Activated T-cell treated with anti-CD3 and anti-CD28 coated beads, Interleukin-2, amount 50 U/mL, for 24 hours (primary cell): ENCODE measurements at regions not wholly inside any gene's neighbourhood (a gene's known extent, or its start where the extent isn't known, plus 50 kb on each side); places are given as distances from the start of the nearest gene placed in this dataset.

ENCODE experiments used
- DNase-seq: peaks from one replicate; pipeline ENCODE4 v3.0.0-alpha.2; 2020
- H3K27ac Mint-ChIP-seq: 2 replicates; pipeline ENCODE4 v1.8.0; 2020; ENCODE audit warnings: mild to moderate bottlenecking, mixed read lengths
- H3K27me3 Mint-ChIP-seq: 2 replicates; pipeline ENCODE4 v1.8.0; 2020; ENCODE audit warnings: mixed read lengths
- H3K36me3 Mint-ChIP-seq: 2 replicates; pipeline ENCODE4 v1.8.0; 2020; ENCODE audit warnings: low read depth, mixed read lengths
- H3K4me1 Mint-ChIP-seq: 2 replicates; pipeline ENCODE4 v1.8.0; 2020; ENCODE audit warnings: low read depth, mixed read lengths
- H3K4me3 Mint-ChIP-seq: 2 replicates; pipeline ENCODE4 v1.8.0; 2020; ENCODE audit warnings: mild to moderate bottlenecking, moderate library complexity, mixed read lengths
- H3K9me3 Mint-ChIP-seq: 2 replicates; pipeline ENCODE4 v1.8.0; 2020; ENCODE audit warnings: mixed read lengths

DNA sequence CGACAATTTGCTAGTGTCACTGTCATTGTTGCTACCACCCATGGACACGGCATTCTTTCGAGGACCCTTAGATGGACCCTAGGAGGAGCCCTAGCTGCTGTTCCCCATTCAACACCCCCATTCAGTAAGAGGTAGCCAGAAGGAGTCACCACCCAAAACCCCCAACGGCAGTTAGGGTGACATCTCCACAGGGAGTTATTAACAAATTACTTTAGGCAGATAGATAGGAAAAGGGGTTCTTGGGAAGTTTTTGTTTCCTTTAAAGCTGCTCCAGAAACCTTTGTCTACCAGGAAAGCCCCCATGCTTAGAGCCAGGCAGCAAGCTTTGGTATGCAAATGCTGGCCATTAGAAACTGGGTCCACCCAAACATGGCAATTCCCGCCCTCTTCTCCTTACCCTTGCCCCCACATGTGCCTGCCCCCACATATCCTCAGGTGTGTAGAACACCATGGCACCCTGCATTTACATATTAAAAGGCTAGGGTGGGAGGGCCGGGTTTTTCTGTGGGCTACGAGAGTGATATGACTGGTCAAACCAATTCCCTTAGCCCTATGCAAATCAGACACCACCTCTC is 190.9 kb downstream of the SLITRK6 start:
- DNase-seq, result no peak
- Mint-ChIP-seq H3K27me3 (no peaks in the 10 kb centered on the region), H3K4me3 (no peak overlapping the region), H3K4me1 (no peaks in the 10 kb centered on the region), H3K9me3 (peaks cover 2% of the 10 kb centered on the region), H3K36me3 (no peaks in the 10 kb centered on the region), H3K27ac (no peak overlapping the region)

DNA sequence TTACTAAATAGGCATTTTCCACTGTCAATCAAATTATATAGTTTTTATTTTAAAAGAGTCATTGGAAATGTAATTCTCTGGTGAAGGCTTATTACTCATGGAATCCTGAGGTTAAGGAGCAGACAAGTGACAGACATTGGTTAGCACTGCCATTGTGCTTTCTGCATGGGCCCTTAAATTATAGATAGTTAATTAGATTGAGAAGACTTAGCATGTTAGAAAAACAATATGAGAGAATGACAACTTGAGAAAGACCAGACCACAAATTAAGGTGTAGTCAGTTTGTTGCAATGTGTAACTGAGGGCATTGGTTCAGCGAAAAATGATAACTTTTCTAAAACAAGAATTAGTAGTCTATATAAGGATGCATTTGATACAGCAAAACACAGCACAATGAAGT is 195.5 kb downstream of the SLITRK6 start:
- DNase-seq, result no peak
- H3K4me1 Mint-ChIP-seq, result no peaks in the 10 kb centered on the region
- no peak overlapping the region for H3K4me3 Mint-ChIP-seq
- no peak overlapping the region for H3K27ac Mint-ChIP-seq
- H3K36me3 Mint-ChIP-seq, result no peaks in the 10 kb centered on the region
- H3K27me3 Mint-ChIP-seq, result no peaks in the 10 kb centered on the region
- H3K9me3 Mint-ChIP-seq, result no peaks in the 10 kb centered on the region

DNA sequence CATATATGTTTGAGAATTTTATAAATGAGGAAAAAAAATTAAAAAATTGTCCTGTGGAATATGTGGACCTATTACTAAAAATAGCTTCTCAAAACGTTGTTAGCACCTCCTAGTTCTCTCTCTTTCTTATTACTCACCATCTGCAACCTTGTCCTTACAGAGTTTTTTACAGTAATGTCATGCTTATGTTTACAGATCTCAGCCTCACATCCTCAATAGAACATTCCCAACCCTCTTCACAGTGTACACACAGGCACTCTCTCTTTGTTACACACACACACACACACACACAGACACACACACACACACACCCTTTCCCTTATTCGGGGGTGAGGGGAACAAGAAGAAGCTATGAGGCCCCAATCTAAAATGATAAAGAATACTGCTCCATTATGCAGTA is 197.7 kb downstream of the SLITRK6 start:
- DNase-seq, result no peak
- Mint-ChIP-seq H3K4me3 (no peak overlapping the region), H3K9me3 (no peaks in the 10 kb centered on the region), H3K4me1 (no peaks in the 10 kb centered on the region), H3K27ac (no peak overlapping the region), H3K27me3 (no peaks in the 10 kb centered on the region), H3K36me3 (no peaks in the 10 kb centered on the region)

DNA sequence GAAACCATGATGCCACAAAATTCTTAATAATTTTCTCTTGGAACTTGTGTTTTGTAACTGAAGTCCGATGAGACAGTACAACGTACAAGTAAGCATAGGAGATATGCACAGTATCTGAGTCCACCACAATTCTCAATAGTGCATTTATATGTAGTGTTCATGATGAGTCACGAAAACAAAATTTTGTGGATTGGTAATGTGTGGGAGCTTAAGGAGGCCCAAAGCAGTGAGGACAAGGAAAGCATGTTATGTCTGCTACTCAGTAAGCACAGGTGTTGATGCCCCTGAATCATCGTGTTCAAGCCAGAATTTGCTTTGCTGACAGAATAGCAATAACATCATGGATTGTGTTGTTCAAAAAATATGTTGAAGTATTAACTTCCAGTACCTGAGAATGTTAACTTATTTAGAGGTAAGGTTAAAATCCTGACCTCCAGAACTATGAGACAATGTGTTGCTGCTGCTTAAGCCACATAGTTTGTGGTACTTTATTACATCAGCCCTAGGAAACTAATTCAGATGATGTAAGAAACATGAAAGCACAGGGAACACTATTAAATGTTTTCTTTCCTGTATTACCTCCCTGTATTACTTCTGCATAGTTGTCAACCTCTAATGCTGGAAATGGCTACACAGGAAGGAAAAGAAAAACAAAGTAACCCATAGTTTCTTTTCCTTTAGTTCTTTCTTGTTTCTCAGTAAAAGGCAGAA is 201.3 kb downstream of the SLITRK6 start:
- no peaks in the 10 kb centered on the region for H3K4me1 Mint-ChIP-seq
- no peak overlapping the region for H3K27ac Mint-ChIP-seq
- H3K27me3 Mint-ChIP-seq, result no peaks in the 10 kb centered on the region
- no peak overlapping the region for H3K4me3 Mint-ChIP-seq
- no peak for DNase-seq
- H3K9me3 Mint-ChIP-seq, result peaks cover 2% of the 10 kb centered on the region
- no peaks in the 10 kb centered on the region for H3K36me3 Mint-ChIP-seq

DNA sequence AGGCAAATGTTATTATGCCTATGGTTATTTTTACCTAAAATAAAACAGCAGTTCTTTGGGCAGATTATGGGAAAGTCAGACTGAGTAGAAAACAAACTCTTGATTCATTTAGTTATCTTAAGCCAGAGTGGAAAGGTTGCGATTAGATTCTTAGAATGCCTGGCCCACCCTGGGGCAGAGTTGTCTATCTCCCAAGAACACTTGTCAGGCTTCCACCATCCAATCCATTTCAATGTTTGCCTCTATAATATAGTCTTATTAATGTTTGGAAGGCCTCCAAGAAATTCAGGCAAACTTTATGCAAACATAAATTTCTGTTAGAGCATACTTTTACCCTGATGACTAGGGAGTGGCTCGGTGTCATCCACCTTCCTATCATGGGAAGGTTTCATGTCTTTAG is 207.0 kb downstream of the SLITRK6 start:
- Mint-ChIP-seq H3K27me3 (no peaks in the 10 kb centered on the region), H3K27ac (no peak overlapping the region), H3K36me3 (no peaks in the 10 kb centered on the region)

DNA sequence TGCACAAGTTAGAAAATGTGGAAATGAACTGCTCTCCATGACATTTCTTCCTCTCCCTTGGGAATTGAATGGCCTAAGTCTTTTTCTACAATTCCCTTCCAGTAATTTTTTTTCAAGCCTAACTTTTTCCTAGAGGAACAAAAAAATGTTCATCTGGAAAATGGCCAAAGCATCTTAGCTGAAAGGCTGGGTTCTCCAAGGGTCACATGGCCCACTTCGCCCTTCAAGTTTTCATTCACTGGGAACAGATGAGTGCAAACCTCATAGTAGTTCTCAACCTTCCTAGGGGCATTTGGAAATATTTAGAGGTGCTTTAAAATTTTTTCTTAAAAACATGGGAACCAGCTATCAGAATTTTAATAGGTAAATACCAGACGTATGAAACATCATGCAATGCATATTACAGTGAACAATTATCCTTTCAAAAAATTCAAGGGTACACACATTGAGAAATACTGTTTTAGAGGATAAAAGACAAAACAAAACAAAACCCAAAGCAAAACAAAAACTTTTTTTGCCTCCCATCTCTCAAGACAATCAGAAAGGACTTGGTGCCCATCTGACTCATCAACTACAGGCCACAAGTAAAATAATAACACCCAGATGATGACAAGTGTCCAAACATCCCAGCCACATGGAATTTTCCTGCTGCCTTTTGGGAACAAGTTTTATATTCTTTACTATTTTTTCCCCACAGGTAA is 208.8 kb downstream of the SLITRK6 start:
- peaks cover 6% of the 10 kb centered on the region for H3K9me3 Mint-ChIP-seq
- no peaks in the 10 kb centered on the region for H3K36me3 Mint-ChIP-seq
- no peak overlapping the region for H3K4me3 Mint-ChIP-seq
- no peaks in the 10 kb centered on the region for H3K27me3 Mint-ChIP-seq
- no peak overlapping the region for H3K27ac Mint-ChIP-seq
- no peak for DNase-seq
- H3K4me1 Mint-ChIP-seq, result no peaks in the 10 kb centered on the region

More for the DNA sequence above, 207.0 kb downstream of the SLITRK6 start:
- H3K4me1 Mint-ChIP-seq, result no peaks in the 10 kb centered on the region
- no peak for DNase-seq
- no peak overlapping the region for H3K4me3 Mint-ChIP-seq
- peaks cover 4% of the 10 kb centered on the region for H3K9me3 Mint-ChIP-seq

DNA sequence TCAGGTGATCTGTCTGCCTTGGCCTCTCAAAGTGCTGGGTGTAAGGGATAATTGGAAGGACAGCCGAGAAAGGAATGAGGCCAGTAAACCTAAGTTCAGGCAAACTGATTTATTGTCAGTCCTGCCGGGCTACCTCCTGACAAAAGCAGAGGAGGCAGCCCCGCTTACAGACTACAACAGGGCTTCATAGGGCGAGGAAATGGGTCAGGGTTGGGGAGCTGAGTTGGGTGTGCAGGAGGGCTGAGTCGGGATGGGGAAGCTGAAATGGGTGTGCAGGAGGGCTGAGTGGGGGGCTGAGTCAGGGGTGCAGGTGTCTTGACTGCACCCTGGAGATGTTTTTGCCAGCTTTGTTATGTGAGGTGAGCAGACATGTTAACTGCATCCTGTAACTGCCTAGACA is 210.2 kb downstream of the SLITRK6 start:
- DNase-seq, result no peak
- H3K27me3 Mint-ChIP-seq, result no peaks in the 10 kb centered on the region
- H3K36me3 Mint-ChIP-seq, result no peaks in the 10 kb centered on the region
- H3K4me1 Mint-ChIP-seq, result no peaks in the 10 kb centered on the region
- H3K9me3 Mint-ChIP-seq, result peaks cover 6% of the 10 kb centered on the region
- H3K4me3 Mint-ChIP-seq, result no peak overlapping the region
- H3K27ac Mint-ChIP-seq, result no peak overlapping the region

DNA sequence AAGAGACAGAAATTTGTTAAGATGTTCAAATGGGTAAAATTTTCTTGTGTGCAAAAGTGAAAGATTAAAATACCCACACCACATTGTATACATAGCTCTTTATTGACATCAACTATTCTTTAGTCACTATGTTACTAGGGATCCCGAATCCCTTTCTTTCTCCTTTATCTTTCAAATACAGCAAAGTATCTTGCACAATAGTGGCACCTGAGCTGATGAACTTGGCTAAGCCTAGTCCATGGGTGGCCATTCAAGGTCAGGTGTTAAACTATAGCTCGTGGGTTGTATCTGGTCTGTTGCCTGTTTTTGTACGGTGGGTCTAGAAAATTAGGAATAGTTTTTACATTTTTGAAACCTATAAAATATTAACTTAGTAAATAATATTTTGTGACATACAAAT is 210.9 kb downstream of the SLITRK6 start:
- no peaks in the 10 kb centered on the region for H3K36me3 Mint-ChIP-seq
- no peak overlapping the region for H3K4me3 Mint-ChIP-seq
- no peaks in the 10 kb centered on the region for H3K4me1 Mint-ChIP-seq
- DNase-seq, result no peak
- no peaks in the 10 kb centered on the region for H3K27me3 Mint-ChIP-seq
- peaks cover 6% of the 10 kb centered on the region for H3K9me3 Mint-ChIP-seq
- H3K27ac Mint-ChIP-seq, result no peak overlapping the region

DNA sequence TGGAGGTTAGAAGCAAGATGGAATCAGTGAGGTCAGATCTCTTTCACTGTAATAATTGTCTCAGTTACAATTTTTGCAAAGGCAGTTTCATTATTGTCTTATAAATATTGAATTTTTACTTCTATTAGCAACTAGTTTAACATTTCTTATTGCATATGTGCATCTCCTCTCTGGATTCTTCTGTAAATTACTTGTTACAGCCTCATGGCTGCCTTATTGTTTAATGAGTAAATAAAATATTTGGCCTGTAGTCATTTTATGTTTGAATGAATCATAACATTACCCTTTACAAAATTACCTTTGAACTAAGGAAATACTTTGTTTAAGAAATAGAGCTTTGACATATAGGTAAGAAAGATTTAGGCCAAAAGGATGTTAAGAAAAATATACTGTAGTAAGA is 212.4 kb downstream of the SLITRK6 start:
- no peaks in the 10 kb centered on the region for H3K36me3 Mint-ChIP-seq
- H3K4me3 Mint-ChIP-seq, result no peak overlapping the region
- DNase-seq, result no peak
- H3K4me1 Mint-ChIP-seq, result no peaks in the 10 kb centered on the region
- no peaks in the 10 kb centered on the region for H3K27me3 Mint-ChIP-seq
- no peak overlapping the region for H3K27ac Mint-ChIP-seq
- peaks cover 6% of the 10 kb centered on the region for H3K9me3 Mint-ChIP-seq

DNA sequence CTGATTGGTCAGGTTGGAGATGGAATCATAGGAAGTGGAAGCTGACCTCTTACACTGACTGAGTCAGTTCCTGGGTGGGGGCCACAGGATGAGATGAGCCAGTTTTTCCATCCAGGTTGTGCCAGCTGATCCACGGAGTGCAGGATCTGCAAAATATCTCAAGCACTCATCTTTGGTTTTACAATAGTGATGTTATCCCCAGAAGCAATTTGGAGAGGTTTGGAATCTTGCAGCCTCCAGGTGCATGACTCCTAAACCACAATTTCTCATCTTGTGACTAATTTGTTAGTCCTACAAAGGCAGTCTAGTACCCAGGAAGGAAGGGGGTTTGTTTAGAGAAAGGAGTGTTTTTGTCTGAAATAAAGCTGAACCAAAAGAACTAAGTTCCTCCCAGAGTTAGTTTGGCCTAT is 212.8 kb downstream of the SLITRK6 start:
- no peaks in the 10 kb centered on the region for H3K27me3 Mint-ChIP-seq
- no peak for DNase-seq
- H3K4me3 Mint-ChIP-seq, result no peak overlapping the region
- H3K9me3 Mint-ChIP-seq, result peaks cover 6% of the 10 kb centered on the region
- no peak overlapping the region for H3K27ac Mint-ChIP-seq
- no peaks in the 10 kb centered on the region for H3K4me1 Mint-ChIP-seq
- H3K36me3 Mint-ChIP-seq, result no peaks in the 10 kb centered on the region

DNA sequence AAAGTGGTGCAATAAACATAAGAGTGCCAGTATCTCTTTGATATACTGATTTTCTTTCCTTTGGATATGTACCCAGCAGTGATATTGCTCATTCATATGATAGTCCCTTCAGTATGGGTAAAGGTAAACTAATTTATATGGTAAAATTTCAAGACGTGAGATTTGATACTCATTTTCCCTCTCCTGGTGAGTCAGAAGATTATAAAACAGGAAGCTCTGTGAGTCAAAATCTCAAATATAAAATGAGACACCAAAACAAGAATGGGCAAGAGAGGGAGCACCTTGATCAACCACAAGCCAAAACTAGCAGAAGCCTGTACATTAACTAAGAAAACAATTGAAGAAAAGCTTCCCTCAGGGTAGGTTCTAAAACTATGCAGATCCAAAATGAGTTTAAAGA is 216.3 kb downstream of the SLITRK6 start:
- no peaks in the 10 kb centered on the region for H3K4me1 Mint-ChIP-seq
- peaks cover 4% of the 10 kb centered on the region for H3K9me3 Mint-ChIP-seq
- H3K27ac Mint-ChIP-seq, result no peak overlapping the region
- no peak for DNase-seq
- H3K4me3 Mint-ChIP-seq, result no peak overlapping the region
- no peaks in the 10 kb centered on the region for H3K36me3 Mint-ChIP-seq
- H3K27me3 Mint-ChIP-seq, result no peaks in the 10 kb centered on the region

DNA sequence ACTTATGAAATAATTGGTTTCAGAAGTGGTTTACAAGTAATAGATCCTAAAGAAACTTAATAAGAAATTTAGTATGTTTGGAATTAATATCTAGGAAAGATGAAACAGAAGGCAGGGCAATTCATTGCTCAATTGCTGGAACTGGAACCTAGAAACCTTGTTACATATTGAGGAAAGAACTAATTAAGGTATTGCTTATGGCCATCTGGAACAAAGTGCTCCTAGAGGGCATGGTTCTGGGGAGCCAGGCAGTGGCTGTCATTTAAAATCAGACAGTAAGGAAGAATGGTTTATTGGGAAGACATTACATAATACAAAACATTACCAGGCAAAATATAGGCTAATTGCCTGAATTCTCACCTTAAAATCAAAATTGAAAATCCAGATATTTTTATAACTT is 224.1 kb downstream of the SLITRK6 start:
- peaks cover 4% of the 10 kb centered on the region for H3K9me3 Mint-ChIP-seq
- no peak overlapping the region for H3K4me3 Mint-ChIP-seq
- no peaks in the 10 kb centered on the region for H3K27me3 Mint-ChIP-seq
- H3K4me1 Mint-ChIP-seq, result no peaks in the 10 kb centered on the region
- H3K27ac Mint-ChIP-seq, result no peak overlapping the region
- DNase-seq, result no peak
- H3K36me3 Mint-ChIP-seq, result no peaks in the 10 kb centered on the region

DNA sequence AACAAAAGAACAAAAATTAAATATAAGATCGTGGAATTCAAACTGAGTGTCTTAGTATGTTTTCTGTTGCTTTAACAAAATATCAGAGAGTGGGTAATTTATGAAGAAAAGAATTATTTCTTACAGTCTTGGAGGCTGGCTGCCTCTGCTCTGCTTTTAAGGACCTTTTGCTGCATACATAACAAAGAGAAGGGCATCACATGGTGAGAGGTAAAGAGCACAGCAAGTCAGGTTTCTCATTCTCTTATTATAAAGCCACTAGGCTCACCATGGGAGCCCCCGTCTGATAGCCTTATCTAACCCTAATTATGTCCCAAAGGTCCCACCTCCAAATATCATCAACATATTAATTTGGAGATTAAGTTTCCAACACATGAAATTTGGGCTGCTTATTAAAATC is 231.3 kb downstream of the SLITRK6 start:
- Mint-ChIP-seq H3K4me3 (no peak overlapping the region), H3K9me3 (no peaks in the 10 kb centered on the region), H3K4me1 (no peaks in the 10 kb centered on the region), H3K36me3 (no peaks in the 10 kb centered on the region), H3K27ac (no peak overlapping the region), H3K27me3 (no peaks in the 10 kb centered on the region)
- no peak for DNase-seq

DNA sequence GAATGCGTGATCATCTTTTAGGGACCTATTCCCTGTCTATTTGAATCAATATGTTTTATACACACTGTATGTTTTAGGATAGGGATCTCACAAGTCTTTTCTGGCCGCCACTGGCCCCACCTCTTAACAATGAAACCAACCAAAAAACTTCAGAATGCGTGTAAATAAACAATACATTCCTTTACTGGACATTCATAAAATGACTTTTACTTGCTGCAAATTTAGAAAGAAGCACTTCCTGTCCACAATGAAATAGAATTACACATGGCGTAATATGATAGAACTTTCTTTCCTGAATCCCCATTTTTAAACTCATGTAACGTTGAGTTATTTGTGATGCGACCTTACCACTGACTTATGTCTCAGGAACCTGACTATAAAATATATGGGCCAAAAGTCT is 233.6 kb downstream of the SLITRK6 start:
- Mint-ChIP-seq H3K9me3 (no peaks in the 10 kb centered on the region), H3K36me3 (no peaks in the 10 kb centered on the region), H3K4me3 (no peak overlapping the region), H3K27ac (no peak overlapping the region), H3K27me3 (no peaks in the 10 kb centered on the region), H3K4me1 (no peaks in the 10 kb centered on the region)
- no peak for DNase-seq

DNA sequence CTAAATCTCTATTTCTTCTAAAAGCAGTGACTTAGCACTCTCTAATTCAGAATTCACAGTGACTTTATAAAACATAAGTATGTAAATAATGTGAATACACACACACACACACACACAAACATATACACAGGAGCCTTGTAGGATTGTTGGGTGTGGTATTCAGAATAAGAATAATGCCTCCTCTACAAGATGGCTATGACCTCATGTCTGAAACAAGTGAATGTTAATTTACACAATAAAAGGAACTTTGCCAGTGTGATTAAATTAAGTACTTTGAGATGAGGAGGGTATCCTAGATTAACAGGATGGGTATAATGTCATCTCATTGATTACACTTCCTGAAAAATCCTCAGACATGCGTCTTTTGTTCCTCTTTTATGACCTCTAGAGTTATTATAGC is 234.6 kb downstream of the SLITRK6 start:
- no peaks in the 10 kb centered on the region for H3K4me1 Mint-ChIP-seq
- H3K27me3 Mint-ChIP-seq, result no peaks in the 10 kb centered on the region
- DNase-seq, result no peak
- no peaks in the 10 kb centered on the region for H3K36me3 Mint-ChIP-seq
- H3K4me3 Mint-ChIP-seq, result no peak overlapping the region
- no peaks in the 10 kb centered on the region for H3K9me3 Mint-ChIP-seq
- H3K27ac Mint-ChIP-seq, result no peak overlapping the region
